ENCODE measurements at regions not wholly inside any gene's neighbourhood (a gene's known extent, or its start where the extent isn't known, plus 50 kb on each side); places are given as distances from the start of the nearest gene placed in this dataset.

GRCh38 chr9:16105168-16106020, 552.6 kb downstream of the CCDC171 start:
- Histone ChIP-seq H3K4me3 (no peak overlapping the region), H3K27ac (no peak overlapping the region), H3K9me3 (no peaks in the 10 kb centered on the region), H3K4me1 (no peaks in the 10 kb centered on the region), H3K36me3 (no peaks in the 10 kb centered on the region), H3K27me3 (no peaks in the 10 kb centered on the region)
- TF ChIP-seq, protein P1, sequence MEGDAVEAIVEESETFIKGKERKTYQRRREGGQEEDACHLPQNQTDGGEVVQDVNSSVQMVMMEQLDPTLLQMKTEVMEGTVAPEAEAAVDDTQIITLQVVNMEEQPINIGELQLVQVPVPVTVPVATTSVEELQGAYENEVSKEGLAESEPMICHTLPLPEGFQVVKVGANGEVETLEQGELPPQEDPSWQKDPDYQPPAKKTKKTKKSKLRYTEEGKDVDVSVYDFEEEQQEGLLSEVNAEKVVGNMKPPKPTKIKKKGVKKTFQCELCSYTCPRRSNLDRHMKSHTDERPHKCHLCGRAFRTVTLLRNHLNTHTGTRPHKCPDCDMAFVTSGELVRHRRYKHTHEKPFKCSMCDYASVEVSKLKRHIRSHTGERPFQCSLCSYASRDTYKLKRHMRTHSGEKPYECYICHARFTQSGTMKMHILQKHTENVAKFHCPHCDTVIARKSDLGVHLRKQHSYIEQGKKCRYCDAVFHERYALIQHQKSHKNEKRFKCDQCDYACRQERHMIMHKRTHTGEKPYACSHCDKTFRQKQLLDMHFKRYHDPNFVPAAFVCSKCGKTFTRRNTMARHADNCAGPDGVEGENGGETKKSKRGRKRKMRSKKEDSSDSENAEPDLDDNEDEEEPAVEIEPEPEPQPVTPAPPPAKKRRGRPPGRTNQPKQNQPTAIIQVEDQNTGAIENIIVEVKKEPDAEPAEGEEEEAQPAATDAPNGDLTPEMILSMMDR (IDR thresholded peaks at IDR 0.05): no peak
- DNase-seq (peak in 2 of 4 donors; percentile 78 to 83), ATAC-seq (no peak)
- intact Hi-C loops (cut with DNase I): no loop called here

GRCh38 chr9:16106021-16106571, 553.3 kb downstream of the CCDC171 start:
- ATAC-seq (no peak), DNase-seq (peak in 1 of 4 donors; percentile 64)
- no peaks in the 10 kb centered on the region for H3K9me3 ChIP-seq
- no peak overlapping the region for H3K4me3 ChIP-seq
- no peaks in the 10 kb centered on the region for H3K4me1 ChIP-seq
- H3K36me3 ChIP-seq: no peaks in the 10 kb centered on the region
- H3K27ac ChIP-seq: no peak overlapping the region
- intact Hi-C loops (cut with DNase I): no loop called here
- TF ChIP-seq, protein P1 (IDR thresholded peaks at IDR 0.05): no peak
- no peaks in the 10 kb centered on the region for H3K27me3 ChIP-seq

DNA sequence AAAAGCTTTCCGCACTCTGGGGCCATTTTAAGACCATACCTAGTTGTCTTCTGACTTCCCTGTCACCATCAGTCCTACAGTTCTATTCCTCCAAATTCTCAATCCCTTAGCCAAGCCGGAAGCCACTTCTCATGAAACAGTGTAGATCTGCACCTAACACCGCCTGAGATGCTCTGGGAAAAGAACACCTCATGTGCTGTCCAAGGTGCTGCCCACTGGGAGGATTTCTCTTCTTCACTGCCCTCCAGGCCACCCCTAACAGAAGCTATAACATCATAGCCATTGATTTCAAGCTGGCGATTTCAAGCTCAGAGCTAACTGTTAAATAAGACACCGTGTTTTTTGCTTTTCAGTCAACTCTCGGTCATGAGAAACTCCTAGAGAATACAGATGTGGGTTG, 559.3 kb downstream of the CCDC171 start:
- Histone ChIP-seq H3K4me3 (no peak overlapping the region), H3K9me3 (no peaks in the 10 kb centered on the region), H3K27me3 (no peaks in the 10 kb centered on the region), H3K36me3 (no peaks in the 10 kb centered on the region), H3K4me1 (no peaks in the 10 kb centered on the region), H3K27ac (no peak overlapping the region)
- intact Hi-C loops (cut with DNase I): no loop called here
- TF ChIP-seq, protein P1 (IDR thresholded peaks at IDR 0.05): no peak
- no peak for ATAC-seq
- no peak for DNase-seq

DNA sequence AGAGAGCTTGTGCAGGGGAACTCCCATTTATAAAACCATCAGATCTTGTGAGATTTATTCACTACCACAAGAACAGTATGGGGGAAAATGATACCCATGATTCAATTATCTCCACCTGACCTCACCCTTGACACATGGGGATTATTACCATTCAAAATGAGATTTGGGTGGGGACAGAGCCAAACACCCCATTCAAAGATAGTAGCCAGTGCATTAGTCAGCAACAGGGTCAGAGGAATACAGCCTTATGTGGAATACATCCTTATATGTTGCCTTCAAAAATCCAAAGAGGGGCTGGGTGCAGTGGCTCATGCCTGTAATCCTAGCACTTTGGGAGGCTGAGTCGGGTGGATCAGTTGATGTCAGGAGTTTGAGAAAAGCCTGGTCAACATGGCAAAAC, 563.2 kb downstream of the CCDC171 start:
- Histone ChIP-seq H3K36me3 (no peaks in the 10 kb centered on the region), H3K27ac (no peak overlapping the region), H3K9me3 (no peaks in the 10 kb centered on the region), H3K4me3 (no peak overlapping the region), H3K27me3 (no peaks in the 10 kb centered on the region), H3K4me1 (no peaks in the 10 kb centered on the region)
- intact Hi-C loops (cut with DNase I): no loop called here
- no peak for ATAC-seq
- TF ChIP-seq, protein P1 (IDR thresholded peaks at IDR 0.05): no peak
- no peak for DNase-seq

DNA sequence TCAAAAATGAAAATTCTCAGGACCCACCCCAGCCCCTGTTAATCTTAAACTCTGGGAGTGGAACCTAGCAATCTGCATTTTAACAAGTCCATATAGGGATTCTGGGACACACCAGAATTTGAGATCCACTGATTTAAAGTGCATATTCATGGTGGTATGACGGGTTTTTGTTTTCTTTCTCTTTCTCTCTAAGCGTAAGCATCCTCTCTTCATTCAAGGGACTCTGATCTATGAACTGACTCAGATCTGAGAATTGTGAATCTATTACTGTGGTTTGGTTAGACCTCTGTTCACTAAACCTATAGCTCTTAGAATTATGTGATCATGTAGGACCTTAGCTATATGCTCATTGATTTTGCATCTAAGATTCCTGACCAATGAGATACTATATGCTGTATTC, 565.2 kb downstream of the CCDC171 start:
- Histone ChIP-seq H3K36me3 (no peaks in the 10 kb centered on the region), H3K27me3 (no peaks in the 10 kb centered on the region), H3K4me1 (no peaks in the 10 kb centered on the region), H3K4me3 (no peak overlapping the region), H3K9me3 (no peaks in the 10 kb centered on the region), H3K27ac (no peak overlapping the region)
- no peak for ATAC-seq
- intact Hi-C loops (cut with DNase I): no loop called here
- TF ChIP-seq, protein P1 (IDR thresholded peaks at IDR 0.05): no peak
- DNase-seq: no peak

Measured in left lung (tissue), 4 donors.